HepG2 (cell line): ENCODE measurements at regions not wholly inside any gene's neighbourhood (a gene's known extent, or its start where the extent isn't known, plus 50 kb on each side); places are given as distances from the start of the nearest gene placed in this dataset.

Experiments
- ZFY ChIP-seq: sonication (generic); formaldehyde crosslinking; IDR thresholded peaks from 2 replicates; pipeline ENCODE4 v1.4.0; 2020; ENCODE audit warnings: missing genetic modification reagents
- TF ChIP-seq, protein P1 (sequence below): sonication (generic); formaldehyde crosslinking; IDR thresholded peaks from 2 replicates; pipeline ENCODE4 v1.5.0; 2020; ENCODE audit warnings: mild to moderate bottlenecking, missing genetic modification reagents, moderate library complexity
- TF ChIP-seq, protein P2 (sequence below): sonication (generic); formaldehyde crosslinking; IDR thresholded peaks from 2 replicates; pipeline ENCODE4 v1.8.0; 2022; ENCODE audit warnings: missing genetic modification reagents, mild to moderate bottlenecking, inconsistent platforms, borderline replicate concordance

DNA sequence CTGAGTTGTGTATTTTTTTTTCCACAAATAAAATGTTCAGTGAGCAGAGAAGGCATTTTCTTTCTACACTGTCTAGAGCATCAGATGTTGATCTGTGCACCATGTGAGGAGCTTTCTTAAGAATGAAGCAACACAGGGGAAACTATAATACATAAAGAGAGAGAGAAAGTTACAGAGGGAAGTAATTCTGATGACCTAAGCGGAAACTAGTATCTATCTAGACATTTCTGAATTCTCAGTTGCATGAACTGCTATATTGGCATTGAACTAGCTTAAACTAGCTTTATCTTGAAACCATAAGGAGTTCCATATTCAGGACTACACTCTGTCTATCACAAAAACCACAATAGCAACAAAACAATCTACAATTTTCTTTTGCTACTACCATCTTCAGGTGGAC, 822.4 kb downstream of the VGLL3 start:
- TF ChIP-seq, protein P1, sequence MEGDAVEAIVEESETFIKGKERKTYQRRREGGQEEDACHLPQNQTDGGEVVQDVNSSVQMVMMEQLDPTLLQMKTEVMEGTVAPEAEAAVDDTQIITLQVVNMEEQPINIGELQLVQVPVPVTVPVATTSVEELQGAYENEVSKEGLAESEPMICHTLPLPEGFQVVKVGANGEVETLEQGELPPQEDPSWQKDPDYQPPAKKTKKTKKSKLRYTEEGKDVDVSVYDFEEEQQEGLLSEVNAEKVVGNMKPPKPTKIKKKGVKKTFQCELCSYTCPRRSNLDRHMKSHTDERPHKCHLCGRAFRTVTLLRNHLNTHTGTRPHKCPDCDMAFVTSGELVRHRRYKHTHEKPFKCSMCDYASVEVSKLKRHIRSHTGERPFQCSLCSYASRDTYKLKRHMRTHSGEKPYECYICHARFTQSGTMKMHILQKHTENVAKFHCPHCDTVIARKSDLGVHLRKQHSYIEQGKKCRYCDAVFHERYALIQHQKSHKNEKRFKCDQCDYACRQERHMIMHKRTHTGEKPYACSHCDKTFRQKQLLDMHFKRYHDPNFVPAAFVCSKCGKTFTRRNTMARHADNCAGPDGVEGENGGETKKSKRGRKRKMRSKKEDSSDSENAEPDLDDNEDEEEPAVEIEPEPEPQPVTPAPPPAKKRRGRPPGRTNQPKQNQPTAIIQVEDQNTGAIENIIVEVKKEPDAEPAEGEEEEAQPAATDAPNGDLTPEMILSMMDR (CRISPR knock-in tag): no peak
- no peak for TF ChIP-seq ZFY (CRISPR knock-in tag)
- TF ChIP-seq, protein P2, sequence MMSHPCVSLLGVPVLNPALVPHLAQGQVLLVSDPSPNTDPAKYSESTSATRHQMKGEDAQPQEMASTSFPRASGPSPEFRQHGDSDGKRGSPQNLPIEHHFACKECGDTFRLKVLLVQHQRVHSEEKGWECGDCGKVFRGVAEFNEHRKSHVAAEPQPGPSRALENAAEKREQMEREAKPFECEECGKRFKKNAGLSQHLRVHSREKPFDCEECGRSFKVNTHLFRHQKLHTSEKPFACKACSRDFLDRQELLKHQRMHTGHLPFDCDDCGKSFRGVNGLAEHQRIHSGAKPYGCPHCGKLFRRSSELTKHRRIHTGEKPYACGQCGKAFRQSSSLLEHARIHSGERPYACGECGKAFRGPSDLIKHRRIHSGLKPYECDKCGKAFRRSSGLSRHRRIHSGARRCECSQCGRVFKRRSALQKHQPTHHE: no peak
